Iris pigment epithelial cell (primary cell): ENCODE measurements at regions not wholly inside any gene's neighbourhood (a gene's known extent, or its start where the extent isn't known, plus 50 kb on each side); places are given as distances from the start of the nearest gene placed in this dataset.
"Not testable (repeated sequence)": the region's sequence is repeated elsewhere in the genome, so short reads cannot be mapped to it uniquely, and the experiment has no call there.

Experiments
- DNase-seq: peaks from one replicate; pipeline ENCODE4 v3.0.0-alpha.2; 2011; ENCODE audit warnings: low read depth

GRCh38 chr2:196498962-196499361, 140.6 kb upstream of the CCDC150 start:
- no peak for DNase-seq

- DNase-seq = no peak
Measured at GRCh38 chr2:196499686-196500085, 139.8 kb upstream of the CCDC150 start.

DNA sequence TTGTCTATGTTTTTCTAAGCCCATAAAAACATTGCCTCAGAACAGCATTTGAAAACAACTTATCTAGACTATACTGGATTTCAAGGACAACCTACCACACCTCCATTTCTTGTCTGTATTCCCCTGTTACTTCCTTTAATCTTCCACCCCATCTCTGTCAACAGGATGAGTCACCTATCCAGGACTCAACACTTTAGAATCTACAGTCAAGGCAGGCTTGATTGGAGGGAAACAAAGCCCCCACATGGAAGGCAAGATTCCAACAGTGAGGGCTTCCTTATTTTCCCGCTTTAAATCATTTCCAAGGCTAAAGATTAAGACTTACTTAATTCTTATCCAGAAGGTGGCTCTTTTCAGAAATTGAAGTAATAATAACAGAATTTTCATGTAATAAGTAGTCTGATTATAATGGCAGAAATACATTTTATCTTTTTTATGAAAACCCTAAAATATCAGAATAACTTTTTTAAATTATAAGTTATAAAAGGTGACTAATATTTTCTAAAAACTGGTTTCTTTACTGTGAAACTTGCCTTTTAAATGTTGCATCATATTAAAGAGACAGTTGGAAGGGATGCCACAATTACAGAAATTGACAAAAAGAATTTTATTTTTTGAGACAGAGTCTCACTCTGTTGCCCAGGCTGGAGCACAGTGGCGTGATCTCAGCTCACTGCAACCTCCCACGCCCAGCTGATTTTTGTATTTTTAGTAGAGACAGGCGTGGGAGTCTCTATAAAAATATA, 138.7 kb upstream of the CCDC150 start:
- peak; percentile 60 for DNase-seq

DNA sequence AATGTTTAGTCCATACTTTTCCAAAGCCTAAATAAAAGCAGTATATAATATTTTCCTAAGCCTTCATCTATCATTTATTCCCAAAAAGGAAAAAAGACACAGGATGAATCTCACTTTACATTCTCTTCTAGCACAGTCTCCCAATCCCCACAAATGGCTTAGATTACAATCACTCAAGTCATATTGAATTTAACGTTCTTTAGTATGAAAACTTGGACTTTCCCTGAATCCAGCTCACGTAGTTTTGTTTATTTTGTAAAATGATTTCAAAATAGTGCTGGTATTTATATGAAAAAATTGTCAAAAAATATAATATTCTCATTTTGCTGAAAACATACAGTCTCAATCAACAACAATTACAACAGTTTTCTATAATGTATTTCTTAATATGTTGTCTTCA, 137.7 kb upstream of the CCDC150 start:
- DNase-seq = no peak

DNA sequence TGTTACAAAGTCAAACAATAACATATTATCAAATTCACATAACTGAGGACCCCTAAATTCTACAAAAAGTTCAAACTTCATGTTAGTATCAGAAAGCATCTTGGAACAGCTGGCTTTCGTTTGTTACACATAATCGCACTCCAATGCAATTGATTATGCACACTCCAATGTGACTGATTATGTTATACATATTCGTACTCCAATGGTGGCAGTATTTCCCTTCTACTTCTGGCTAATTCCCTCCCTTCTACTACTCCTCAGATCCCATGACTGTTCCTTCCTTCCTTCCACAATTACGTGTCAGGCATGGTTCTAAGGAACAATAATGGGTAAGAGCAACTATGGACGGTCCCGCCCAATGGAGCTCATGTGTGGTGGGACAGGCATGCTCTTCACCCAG, 137.1 kb upstream of the CCDC150 start:
- DNase-seq = no peak

GRCh38 chr2:196503398-196503797, 136.1 kb upstream of the CCDC150 start:
- no peak for DNase-seq

DNA sequence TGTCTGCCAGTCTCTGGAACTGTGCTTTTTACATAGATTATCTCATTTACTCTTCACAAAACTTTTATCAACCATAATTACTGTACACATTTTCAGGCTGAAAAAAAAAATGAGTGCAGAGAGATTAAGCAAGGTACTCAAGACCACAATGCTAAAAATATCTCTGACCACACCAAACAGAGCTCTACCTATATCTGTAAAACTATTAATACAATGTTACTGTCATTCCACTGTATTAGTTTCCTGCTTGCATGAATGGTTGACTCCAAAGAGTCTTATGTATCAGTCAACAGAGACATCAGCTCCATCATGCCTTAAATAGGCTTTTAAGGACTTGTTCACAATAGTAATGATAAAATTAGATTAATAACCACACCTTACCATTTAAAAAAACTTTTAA, 134.7 kb upstream of the CCDC150 start:
- no peak for DNase-seq

GRCh38 chr2:196510246-196510645, 129.3 kb upstream of the CCDC150 start:
- DNase-seq = no peak

DNA sequence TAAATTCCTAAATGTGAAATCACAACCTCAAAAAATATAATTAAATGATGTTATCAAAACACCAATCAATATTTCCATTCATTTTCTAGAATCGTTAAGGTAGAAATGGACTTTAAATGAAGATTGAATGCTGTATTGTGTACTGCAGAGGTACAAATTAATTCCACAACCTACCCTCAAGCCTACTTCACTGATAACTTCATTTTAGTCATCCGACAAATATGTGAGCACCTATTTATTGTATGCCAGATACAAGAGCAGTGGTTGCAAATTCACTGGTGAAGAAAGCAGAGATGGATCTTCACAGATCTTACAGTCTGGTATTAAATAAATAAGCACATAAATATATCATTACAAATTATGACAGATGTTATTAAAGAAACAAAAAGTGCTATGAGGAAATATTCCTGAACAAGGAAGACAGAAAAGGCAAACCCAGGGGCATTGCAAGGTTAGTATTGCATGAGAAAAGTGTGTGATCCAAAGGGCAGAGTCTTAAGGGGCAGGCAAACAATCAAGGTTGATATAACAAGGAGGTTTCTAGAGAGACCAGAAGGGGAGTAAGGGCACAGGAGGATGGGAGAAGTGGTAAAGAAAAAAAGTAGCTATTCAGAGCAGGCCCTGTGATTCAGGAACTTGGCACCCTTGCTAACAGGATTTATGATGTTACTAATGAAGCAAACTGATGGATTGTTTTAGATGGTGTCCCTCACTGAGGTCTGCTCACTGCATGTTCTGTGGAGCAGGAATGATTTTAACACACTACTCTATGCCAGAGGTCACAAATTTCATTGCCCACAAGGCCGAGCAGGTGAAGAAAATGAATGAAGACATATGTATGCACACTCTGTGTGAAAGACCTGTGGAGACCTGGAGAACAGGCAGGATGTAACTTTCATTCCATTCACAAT, 128.0 kb upstream of the CCDC150 start:
- no peak for DNase-seq

DNA sequence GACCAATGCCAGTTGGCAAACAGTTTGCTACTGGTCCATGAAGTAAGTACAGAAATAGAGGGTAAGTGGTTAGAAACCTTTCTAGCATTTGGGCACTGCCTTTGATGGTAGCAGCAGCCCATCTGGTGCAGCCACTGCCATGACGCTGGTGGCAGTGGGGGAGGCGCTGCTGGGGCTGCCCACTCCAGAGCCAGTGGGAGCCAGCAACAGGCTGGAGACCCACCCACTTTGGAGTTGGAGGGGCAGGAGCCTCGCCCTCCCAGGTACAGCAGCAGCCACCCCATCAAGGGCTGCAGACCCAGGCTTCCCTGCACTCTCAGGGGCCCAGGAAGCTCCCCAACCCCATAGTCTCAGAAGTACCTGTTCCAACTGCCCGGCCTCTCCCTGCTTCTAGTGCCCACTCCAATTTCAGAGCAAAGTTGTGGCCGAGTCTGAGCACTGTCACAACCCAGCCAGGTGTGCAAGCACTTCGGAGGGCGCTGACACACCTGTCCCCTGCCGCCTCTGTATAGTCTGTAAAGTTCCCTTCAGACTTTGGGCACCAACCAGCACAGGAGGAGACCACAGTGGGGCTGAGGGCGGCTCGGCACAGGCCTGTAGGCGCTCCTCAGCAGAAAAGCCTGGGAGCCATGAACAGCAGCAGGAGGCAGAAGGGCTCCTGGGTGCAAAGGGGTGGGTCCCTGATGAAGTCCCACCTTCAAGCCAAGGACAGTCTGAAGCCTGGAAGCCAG, 125.6 kb upstream of the CCDC150 start:
- no peak for DNase-seq

- no peak for DNase-seq
Measured at GRCh38 chr2:196514641-196515040, 124.9 kb upstream of the CCDC150 start.

GRCh38 chr2:196515051-196515450, 124.5 kb upstream of the CCDC150 start:
- DNase-seq = no peak

DNA sequence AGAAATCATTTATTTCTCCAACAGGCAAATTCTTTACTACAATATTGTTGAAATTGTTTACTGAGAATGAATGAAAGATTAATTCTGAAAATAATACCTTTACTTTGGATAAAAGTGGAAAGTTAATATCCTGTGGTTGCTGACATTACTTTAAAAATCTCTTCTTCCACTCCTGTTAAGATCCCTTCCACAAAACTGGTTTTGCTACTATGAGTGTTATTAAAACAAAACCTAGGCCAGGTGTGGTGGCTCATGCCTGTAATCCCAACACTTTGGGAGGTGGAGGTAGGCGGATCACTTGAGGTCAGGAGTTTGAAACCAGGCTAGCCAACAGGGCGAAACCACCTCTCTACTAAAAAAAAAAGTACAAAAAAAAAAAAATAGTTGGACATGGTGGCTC, 123.9 kb upstream of the CCDC150 start:
- no peak for DNase-seq

- DNase-seq = no peak
Measured at GRCh38 chr2:196516564-196516963, 123.0 kb upstream of the CCDC150 start.

DNA sequence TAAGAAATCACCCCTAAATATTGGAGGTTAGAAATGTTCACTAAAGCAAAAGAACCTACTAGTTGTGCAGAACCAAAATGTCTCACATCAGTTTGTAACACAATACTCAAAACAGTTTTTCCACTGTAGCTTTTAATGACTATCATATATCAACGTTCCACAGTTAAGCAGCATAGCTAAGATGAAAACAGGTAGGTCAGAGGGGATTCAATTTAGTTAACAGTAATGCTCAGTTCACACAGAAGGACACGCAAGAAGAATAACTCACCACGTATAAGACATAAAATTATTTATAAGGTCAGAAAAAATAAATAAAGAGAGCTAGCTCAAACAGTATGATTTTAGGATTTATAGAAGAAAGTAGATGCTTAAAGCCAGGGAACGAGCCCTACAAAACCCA, 118.9 kb upstream of the CCDC150 start:
- no peak for DNase-seq

- DNase-seq = not testable (repeated sequence)
Measured at GRCh38 chr2:196526981-196527725, 112.4 kb upstream of the CCDC150 start.

- no peak for DNase-seq
Measured at GRCh38 chr2:196528486-196529223, 110.9 kb upstream of the CCDC150 start.

DNA sequence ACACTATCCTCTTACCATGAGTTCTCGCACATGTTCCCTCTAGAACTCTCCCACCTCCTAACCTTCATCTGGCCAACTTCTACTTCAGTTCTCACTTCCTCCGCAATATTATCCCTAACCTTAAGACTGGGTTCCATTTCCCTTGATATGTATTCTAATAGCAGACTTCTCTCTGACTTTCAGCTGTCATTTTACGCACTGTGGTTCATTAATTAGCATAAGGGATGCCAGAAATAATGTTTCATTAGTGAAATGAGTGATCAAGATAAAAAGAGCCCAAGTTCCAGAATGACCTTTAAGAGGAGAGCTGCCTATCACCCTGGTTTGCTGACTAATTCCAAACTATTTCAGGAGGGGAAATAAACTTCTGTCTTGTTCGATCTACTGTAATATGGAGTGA, 108.6 kb upstream of the CCDC150 start:
- no peak for DNase-seq

DNA sequence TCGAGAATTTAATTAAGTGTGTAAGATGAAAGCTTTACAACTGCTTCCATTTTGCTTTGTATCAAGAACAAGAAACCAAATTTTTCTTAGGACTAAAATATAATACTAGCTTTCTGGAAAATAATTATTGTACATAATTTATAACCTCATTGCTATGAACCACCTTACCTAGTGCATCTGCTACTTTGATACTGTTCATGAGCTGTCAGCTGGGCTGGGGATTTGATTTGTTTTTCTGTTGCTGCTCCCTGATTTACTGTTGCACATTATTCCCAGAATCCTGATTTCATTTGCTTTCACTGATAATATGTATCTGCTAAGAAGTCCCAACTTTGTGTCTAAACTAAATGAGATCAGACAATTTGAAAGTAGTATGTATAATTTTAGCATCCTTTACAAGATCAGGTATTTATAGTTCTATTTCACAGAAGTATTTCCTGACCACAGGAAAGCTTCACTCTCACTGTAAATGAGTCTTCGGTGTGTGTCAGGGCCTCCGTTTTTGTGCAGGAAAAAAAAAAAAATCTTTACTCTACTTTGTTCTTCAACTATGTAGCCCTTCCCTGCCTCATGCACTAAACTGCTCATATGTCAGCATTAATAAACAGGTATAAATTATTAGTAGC, 105.6 kb upstream of the CCDC150 start:
- DNase-seq = no peak

GRCh38 chr2:196534495-196534894, 105.0 kb upstream of the CCDC150 start:
- no peak for DNase-seq

GRCh38 chr2:196535061-196535460, 104.5 kb upstream of the CCDC150 start:
- no peak for DNase-seq
